Activated CD4-positive, alpha-beta T cell treated with anti-CD3 and anti-CD28 coated beads, Interleukin-2, amount 10 ng/mL, durations not matched to agents 24 days and 14 days (primary cell): ENCODE measurements at regions not wholly inside any gene's neighbourhood (a gene's known extent, or its start where the extent isn't known, plus 50 kb on each side); places are given as distances from the start of the nearest gene placed in this dataset.
"Not testable (repeated sequence)": the region's sequence is repeated elsewhere in the genome, so short reads cannot be mapped to it uniquely, and the experiment has no call there.

Source experiments
- DNase-seq: peaks from one replicate; pipeline ENCODE4 v3.0.0; 2022
- H3K27ac Mint-ChIP-seq: one replicate; pipeline ENCODE4 v1.8.0; 2022; ENCODE audit warnings: mild to moderate bottlenecking, mixed read lengths
- H3K27me3 Mint-ChIP-seq: one replicate; pipeline ENCODE4 v1.8.0; 2022; ENCODE audit warnings: mixed read lengths
- H3K36me3 Mint-ChIP-seq: one replicate; pipeline ENCODE4 v1.8.0; 2022; ENCODE audit warnings: low read depth, mild to moderate bottlenecking, mixed read lengths
- H3K4me1 Mint-ChIP-seq: one replicate; pipeline ENCODE4 v1.8.0; 2021; ENCODE audit warnings: mixed read lengths
- H3K4me3 Mint-ChIP-seq: one replicate; pipeline ENCODE4 v1.8.0; 2022; ENCODE audit warnings: mild to moderate bottlenecking, moderate library complexity, mixed read lengths
- H3K9me3 Mint-ChIP-seq: one replicate; pipeline ENCODE4 v1.8.0; 2021; ENCODE audit warnings: mixed read lengths
- intact Hi-C: fragments of 100-400 bp; cut with micrococcal nuclease; formaldehyde crosslinking; loops from one replicate; pipeline ENCODE4 v1.15.1; 2023

DNA sequence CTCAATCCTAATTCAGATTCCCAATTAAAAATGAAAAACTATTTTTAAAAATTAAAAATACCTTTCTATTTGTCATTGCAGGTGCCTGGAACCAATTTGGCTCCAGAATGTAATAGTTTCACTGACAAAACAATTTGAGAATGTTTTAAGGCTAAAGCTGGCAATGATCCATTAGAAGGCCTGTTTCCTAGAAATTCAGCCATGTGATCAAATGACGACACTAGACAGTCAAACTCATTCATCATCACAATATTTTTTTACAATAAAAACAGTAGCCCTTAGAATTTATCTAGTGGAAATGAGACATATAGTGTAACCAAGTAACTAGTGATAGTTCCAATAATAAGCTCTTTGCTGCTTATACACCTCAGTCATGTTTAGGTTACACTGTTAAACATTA is 75.4 kb upstream of the MAP3K1 start:
- intact Hi-C loops: loop anchor here (5.0 to 10.0 kb wide), 2 partner anchors 65 to 72 kb away; no protein-coding TSS in a partner anchor
- no peaks in the 10 kb centered on the region for H3K27me3 Mint-ChIP-seq
- peaks cover 13% of the 10 kb centered on the region for H3K9me3 Mint-ChIP-seq
- H3K4me3 Mint-ChIP-seq: no peak overlapping the region
- no peak for DNase-seq
- H3K4me1 Mint-ChIP-seq: peaks cover 22% of the 10 kb centered on the region
- H3K27ac Mint-ChIP-seq: no peak overlapping the region
- peaks cover 2% of the 10 kb centered on the region for H3K36me3 Mint-ChIP-seq

DNA sequence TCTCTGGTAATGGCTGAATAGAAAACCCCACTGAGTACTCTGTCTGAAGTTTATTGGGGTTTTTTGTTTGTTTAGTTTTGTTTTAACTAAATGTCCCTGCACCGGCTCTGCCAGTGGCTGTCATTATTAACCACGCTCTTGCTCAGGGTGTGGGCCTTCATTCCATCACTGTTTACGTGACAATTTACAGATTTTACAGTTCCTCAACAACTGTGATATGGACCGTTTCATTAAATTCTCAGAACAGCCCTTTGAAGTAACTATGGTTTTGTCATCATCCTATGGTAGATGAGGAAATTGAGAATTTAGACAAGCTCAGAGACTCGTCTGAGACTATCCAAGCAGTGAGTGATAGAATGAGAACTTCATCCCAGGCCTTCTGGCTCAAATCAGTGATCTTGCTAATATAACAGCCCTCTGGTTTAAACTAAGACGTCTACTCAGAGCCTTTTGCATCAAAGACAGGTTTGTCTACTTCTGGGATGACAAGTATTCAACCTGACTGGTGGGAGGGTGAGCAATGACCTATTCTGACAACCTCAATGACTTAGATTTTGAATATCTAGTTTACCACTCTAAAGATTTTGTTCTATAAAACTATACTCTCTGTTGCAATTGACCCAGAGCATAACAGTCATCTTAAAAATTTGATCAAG is 77.3 kb upstream of the MAP3K1 start:
- no peak for DNase-seq
- peaks cover 2% of the 10 kb centered on the region for H3K36me3 Mint-ChIP-seq
- H3K9me3 Mint-ChIP-seq: peaks cover 13% of the 10 kb centered on the region
- no peaks in the 10 kb centered on the region for H3K27me3 Mint-ChIP-seq
- H3K4me3 Mint-ChIP-seq: no peak overlapping the region
- intact Hi-C loops: loop anchor here (5.0 to 10.0 kb wide), 2 partner anchors 63 to 74 kb away; no protein-coding TSS in a partner anchor
- peaks cover 29% of the 10 kb centered on the region for H3K4me1 Mint-ChIP-seq
- H3K27ac Mint-ChIP-seq: no peak overlapping the region

DNA sequence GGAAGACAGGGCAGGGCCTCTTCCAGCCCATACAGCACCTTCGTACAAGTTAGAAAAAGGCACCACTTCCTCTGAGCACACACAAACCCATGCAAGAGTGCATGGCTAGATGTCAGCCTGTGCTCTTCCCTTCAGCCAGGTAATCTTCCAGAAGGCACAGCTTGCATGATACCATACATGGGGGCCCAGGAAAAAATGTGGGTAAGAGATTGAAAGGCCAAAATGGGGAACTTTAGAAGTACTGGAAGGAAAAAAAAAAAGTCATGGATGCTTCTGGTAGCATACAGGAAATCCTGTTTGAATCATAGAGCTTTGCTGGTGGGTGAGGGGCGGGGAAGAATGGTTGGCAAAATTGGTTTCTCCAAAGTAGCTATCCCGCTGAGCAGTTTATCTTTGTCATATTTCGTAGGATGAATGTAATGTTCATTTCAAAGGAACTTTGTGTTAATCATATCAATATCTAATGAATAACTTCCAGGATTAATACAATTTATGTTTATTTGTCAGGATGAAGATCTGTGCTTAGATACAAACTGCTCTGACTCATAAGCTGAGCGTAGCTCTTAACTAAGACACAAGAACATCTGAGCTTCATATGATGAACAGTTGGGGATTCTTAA is 78.2 kb upstream of the MAP3K1 start:
- intact Hi-C loops: loop anchor here (5.0 to 10.0 kb wide), 2 partner anchors 62 to 75 kb away; no protein-coding TSS in a partner anchor
- H3K9me3 Mint-ChIP-seq: peaks cover 13% of the 10 kb centered on the region
- H3K36me3 Mint-ChIP-seq: peaks cover 2% of the 10 kb centered on the region
- peak; percentile 60 for DNase-seq
- peak overlapping the region; percentile 81 for H3K27ac Mint-ChIP-seq
- no peaks in the 10 kb centered on the region for H3K27me3 Mint-ChIP-seq
- H3K4me1 Mint-ChIP-seq: peaks cover 37% of the 10 kb centered on the region
- H3K4me3 Mint-ChIP-seq: peak overlapping the region; percentile 32

DNA sequence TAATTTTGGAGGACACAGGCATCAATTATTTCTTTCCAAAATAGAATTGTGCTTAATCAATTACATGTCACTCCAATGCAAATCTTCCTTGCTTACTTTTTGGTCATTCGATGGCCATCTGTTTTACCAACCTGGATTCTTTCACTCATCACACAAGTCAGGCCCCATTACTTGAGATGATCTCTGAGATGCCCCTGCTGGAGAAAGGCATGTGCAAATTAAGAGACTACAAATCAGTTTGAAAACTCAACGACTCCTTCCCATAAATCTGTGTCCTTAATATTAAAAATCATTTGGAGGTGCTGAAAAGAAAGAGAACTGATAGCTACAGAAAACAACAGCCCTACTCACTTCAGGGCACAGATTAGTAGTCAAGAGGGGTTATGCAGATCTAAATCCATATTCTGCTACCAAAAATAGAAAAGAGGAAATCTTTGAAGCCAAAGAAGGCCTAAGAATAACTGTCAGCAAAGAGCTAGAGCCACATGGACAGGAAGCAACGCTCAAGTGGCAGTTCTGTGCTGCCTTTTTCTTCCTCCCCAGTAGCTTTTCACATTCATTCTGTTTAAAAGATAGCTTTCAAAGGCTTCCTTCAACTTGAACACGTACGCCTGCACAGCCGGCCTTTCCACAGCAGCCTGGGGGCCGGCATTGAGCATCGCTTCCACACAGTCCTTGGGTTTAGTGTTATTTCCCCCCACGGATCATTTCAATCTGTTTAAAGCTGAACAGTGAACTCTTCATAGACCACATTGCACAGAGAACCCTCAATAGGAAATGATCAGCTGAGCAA is 79.3 kb upstream of the MAP3K1 start:
- H3K27me3 Mint-ChIP-seq: no peaks in the 10 kb centered on the region
- H3K9me3 Mint-ChIP-seq: peaks cover 11% of the 10 kb centered on the region
- peak overlapping the region; percentile 81 for H3K27ac Mint-ChIP-seq
- peaks cover 40% of the 10 kb centered on the region for H3K4me1 Mint-ChIP-seq
- intact Hi-C loops: loop anchor here (5.0 to 10.0 kb wide), 2 partner anchors 61 to 76 kb away; no protein-coding TSS in a partner anchor
- peaks cover 2% of the 10 kb centered on the region for H3K36me3 Mint-ChIP-seq
- peak overlapping the region; percentile 32 for H3K4me3 Mint-ChIP-seq
- DNase-seq: peak; percentile 68

DNA sequence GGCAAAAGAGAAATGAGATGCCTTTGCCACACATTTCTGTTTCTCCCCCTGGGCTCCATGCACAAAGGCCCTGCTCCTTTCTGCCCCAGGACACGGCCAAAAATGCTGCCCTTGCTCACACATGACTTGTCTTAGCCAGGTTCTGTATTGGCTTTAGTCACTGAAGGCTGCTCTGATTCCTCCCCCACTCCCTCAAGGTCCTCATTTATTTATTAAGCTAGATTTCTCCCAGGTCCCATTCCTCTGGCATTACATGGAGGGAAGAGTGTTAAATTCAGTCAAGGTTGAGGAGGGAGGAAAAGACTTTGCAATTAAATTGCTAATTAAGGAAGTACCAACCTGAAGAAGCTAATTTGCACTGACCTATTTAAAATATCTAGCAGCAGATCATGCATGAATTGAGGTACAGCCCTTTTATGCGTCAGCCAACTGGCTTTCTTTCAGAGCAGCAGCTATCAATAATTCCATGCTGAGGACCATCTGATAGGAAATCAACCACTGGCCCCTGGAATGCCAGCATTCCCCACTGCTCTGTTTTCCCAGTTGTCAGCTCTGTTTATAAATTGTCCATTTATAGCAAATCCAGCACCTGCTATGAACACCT is 81.2 kb upstream of the MAP3K1 start:
- intact Hi-C loops: loop anchor here (10.0 kb wide), 1 partner anchor 59 kb away; no protein-coding TSS in a partner anchor
- peaks cover 40% of the 10 kb centered on the region for H3K4me1 Mint-ChIP-seq
- H3K36me3 Mint-ChIP-seq: peaks cover 2% of the 10 kb centered on the region
- H3K27me3 Mint-ChIP-seq: no peaks in the 10 kb centered on the region
- H3K27ac Mint-ChIP-seq: no peak overlapping the region
- DNase-seq: no peak
- no peak overlapping the region for H3K4me3 Mint-ChIP-seq
- peaks cover 9% of the 10 kb centered on the region for H3K9me3 Mint-ChIP-seq

DNA sequence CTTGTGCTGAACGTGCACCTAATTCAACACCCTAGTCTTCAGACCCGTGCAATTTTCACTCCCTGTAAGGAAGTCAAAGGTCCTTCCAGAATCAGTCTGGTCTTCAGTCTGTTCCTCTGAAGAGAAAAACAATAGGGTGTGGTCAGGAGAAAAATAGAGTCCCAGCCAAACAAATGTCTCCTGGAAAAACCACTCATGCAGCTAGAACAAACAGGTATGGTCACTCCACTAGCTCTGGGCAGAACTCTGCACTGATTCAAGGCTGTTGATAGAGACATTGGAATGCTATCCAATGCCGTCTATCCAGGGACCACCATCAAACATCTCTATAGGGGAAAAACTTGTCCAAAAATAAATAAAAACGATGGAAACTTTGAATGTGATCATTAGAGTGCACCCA is 81.8 kb upstream of the MAP3K1 start:
- no peak for DNase-seq
- peaks cover 9% of the 10 kb centered on the region for H3K9me3 Mint-ChIP-seq
- H3K27ac Mint-ChIP-seq: no peak overlapping the region
- peaks cover 2% of the 10 kb centered on the region for H3K36me3 Mint-ChIP-seq
- no peaks in the 10 kb centered on the region for H3K27me3 Mint-ChIP-seq
- intact Hi-C loops: loop anchor here (10.0 kb wide), 1 partner anchor 59 kb away; no protein-coding TSS in a partner anchor
- peaks cover 40% of the 10 kb centered on the region for H3K4me1 Mint-ChIP-seq
- no peak overlapping the region for H3K4me3 Mint-ChIP-seq

DNA sequence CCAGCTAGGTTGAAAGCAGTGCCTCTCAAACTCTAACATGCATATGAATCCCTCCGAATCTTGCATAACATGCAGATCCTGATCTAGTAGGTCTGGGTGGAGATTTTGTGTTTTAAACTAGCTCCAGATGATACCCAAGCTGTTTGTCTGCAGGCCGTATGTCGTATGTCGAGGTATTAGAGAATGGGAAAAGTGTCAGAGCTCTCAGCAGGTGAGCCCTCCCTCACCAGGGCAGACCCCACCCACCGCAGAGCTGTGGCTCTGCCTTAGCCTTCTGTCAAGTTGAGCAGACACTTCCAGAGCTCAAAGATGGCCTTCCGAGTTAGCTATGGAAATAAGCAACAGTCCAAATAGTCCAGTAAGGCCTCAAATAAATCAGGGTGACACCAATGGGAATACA is 83.2 kb upstream of the MAP3K1 start:
- H3K27me3 Mint-ChIP-seq: no peaks in the 10 kb centered on the region
- peaks cover 2% of the 10 kb centered on the region for H3K36me3 Mint-ChIP-seq
- no peak for DNase-seq
- H3K4me3 Mint-ChIP-seq: no peak overlapping the region
- H3K27ac Mint-ChIP-seq: no peak overlapping the region
- peaks cover 35% of the 10 kb centered on the region for H3K4me1 Mint-ChIP-seq
- peaks cover 9% of the 10 kb centered on the region for H3K9me3 Mint-ChIP-seq
- intact Hi-C loops: loop anchor here (10.0 kb wide), 1 partner anchor 57 kb away; no protein-coding TSS in a partner anchor

DNA sequence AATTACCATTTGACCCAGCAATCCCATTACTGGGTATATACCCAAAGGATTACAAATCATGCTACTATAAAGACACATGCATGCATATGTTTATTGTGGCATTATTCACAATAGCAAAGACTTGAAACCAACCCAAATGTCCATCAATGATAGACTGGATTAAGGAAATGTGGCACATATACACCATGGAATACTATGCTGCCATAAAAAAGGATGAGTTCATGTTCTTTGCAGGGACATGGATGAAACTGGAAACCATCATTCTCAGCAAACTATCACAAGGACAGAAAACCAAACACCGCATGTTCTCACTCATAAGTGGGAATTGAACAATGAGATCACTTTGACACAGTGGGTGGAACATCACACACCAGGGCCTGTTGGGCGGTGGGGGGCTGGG is 83.9 kb upstream of the MAP3K1 start:
- not testable (repeated sequence) for H3K4me3 Mint-ChIP-seq, H3K36me3 Mint-ChIP-seq, H3K27me3 Mint-ChIP-seq, DNase-seq, H3K9me3 Mint-ChIP-seq, H3K27ac Mint-ChIP-seq
- peaks cover 28% of the 10 kb centered on the region for H3K4me1 Mint-ChIP-seq
- intact Hi-C loops: loop anchor here (10.0 kb wide), 1 partner anchor 57 kb away; no protein-coding TSS in a partner anchor

DNA sequence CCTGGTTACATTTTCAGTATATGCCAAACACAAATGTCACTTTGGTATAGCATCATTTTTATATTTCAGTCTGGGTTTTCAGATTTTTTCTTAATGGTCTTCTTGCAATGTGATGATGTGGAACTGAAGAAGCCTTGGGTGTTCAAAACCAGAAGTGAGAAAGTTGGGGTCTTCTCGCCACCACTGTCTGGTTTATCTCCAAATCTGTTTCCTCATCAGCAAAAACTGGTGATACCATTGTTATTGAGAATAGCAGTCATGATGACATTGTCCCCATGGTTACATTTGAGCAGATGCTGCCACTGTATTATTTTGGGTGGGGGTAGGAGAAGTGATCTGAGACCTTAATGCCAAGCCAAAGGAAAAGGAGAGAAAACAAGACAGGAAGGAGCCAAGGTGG is 85.9 kb upstream of the MAP3K1 start:
- Mint-ChIP-seq H3K27me3 (peaks cover 3% of the 10 kb centered on the region), H3K9me3 (peaks cover 8% of the 10 kb centered on the region), H3K4me3 (no peak overlapping the region), H3K36me3 (peaks cover 3% of the 10 kb centered on the region), H3K27ac (no peak overlapping the region), H3K4me1 (peaks cover 18% of the 10 kb centered on the region)
- intact Hi-C loops: no loop called here
- no peak for DNase-seq

DNA sequence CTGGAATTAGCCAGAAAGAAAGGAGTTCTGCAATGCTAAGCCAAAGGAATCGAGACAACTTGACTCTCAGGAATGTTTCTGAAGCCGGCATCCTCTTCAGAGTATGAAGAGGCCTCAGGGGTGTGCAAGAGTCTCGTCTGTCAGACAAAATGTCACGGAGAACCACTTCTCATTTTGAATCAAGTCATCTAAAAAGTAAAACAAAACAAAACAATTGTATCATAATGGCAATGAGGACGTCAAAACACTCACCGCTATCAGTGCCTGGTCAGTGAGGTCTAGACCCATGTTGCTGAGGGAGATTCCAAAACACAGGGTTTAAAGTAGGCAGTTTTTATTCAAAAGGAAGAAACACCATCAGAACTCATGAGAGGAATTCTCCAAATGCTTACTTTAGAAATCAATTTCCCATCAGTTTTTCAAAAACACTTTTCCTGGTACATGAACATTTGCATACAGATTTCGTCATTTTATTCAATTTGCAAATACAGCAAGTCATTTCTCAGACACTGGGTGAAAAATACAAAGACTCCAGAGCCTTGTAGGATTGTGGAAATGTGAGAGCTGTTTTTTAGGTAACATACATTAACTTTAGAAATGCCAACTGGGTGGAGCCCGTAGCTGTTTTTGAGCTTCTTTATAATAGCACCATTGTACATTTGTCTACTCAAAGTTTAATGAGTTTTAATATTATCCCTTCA is 89.5 kb upstream of the MAP3K1 start:
- H3K27me3 Mint-ChIP-seq: peaks cover 3% of the 10 kb centered on the region
- H3K9me3 Mint-ChIP-seq: peaks cover 7% of the 10 kb centered on the region
- no peaks in the 10 kb centered on the region for H3K4me1 Mint-ChIP-seq
- no peak overlapping the region for H3K27ac Mint-ChIP-seq
- H3K4me3 Mint-ChIP-seq: no peak overlapping the region
- intact Hi-C loops: no loop called here
- peaks cover 4% of the 10 kb centered on the region for H3K36me3 Mint-ChIP-seq
- DNase-seq: no peak

DNA sequence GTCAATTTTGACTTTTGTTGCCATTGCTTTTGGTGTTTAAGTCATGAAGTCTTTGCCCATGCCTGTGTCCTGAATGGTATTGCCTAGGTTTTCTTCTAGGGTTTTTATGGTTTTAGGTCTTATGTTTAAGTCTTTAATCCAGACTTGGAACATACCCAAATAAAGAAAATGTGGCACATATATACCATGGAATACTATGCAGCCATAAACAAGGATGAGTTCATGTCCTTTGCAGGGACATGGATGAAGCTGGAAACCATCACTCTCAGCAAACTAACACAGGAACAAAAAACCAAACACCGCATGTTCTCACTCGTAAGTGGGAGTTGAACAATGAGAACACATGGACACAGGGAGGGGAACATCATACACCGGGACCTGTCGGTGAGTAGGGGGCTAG is 90.5 kb upstream of the MAP3K1 start:
- H3K27me3 Mint-ChIP-seq, H3K4me3 Mint-ChIP-seq, DNase-seq, H3K36me3 Mint-ChIP-seq, H3K9me3 Mint-ChIP-seq, H3K27ac Mint-ChIP-seq, intact Hi-C loops, H3K4me1 Mint-ChIP-seq: not testable (repeated sequence)

DNA sequence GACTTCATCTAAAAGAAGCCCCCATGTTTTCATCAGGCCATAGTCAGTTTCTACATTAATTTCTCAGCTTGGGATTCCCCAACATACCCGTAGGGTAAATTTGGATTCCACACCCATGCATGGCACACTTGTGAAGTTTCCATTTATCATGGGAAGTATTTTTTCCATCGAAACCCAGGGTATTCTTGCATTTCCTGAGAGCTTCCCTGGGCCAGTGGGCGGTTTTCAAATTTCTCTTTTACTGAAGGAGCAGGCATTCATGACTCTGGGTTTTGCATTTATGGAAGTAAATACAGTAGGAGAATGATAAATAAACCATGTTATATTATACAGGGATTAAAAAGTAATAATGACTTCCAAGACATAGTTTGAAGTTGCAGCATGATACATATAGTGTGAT is 93.0 kb upstream of the MAP3K1 start:
- Mint-ChIP-seq H3K27me3 (peaks cover 14% of the 10 kb centered on the region), H3K27ac (no peak overlapping the region), H3K4me1 (peaks cover 3% of the 10 kb centered on the region), H3K4me3 (no peak overlapping the region), H3K36me3 (peaks cover 4% of the 10 kb centered on the region), H3K9me3 (peaks cover 7% of the 10 kb centered on the region)
- intact Hi-C loops: no loop called here
- DNase-seq: no peak
